ENCODE measurements at regions not wholly inside any gene's neighbourhood (a gene's known extent, or its start where the extent isn't known, plus 50 kb on each side); places are given as distances from the start of the nearest gene placed in this dataset.
"Not testable (repeated sequence)": the region's sequence is repeated elsewhere in the genome, so short reads cannot be mapped to it uniquely, and the experiment has no call there.

- in situ Hi-C loops (cut with MboI; ENCODE audit: low sequenced_read_pairs, unreplicated experiment): not testable (repeated sequence)
These were observed 63.2 kb upstream of the GARIN1A start for GRCh38 chr7:128608678-128609421.

GRCh38 chr7:128613366-128613765 lies 58.7 kb upstream of the GARIN1A start:
- DNase-seq (ENCODE audit: low spot score); in situ Hi-C loops (cut with MboI; ENCODE audit: low sequenced_read_pairs, unreplicated experiment): not testable (repeated sequence)

More at GRCh38 chr7:128608678-128609421, 63.2 kb upstream of the GARIN1A start:
- DNase-seq (ENCODE audit: low spot score): peak; percentile 3

GRCh38 chr7:128614812-128615211 lies 57.3 kb upstream of the GARIN1A start:
- DNase-seq (ENCODE audit: low spot score); in situ Hi-C loops (cut with MboI; ENCODE audit: low sequenced_read_pairs, unreplicated experiment): not testable (repeated sequence)

- in situ Hi-C loops (cut with MboI; ENCODE audit: low sequenced_read_pairs, unreplicated experiment); DNase-seq (ENCODE audit: low spot score): not testable (repeated sequence)
These were observed 55.3 kb upstream of the GARIN1A start for GRCh38 chr7:128616799-128617198.

All from GM13976 (cell line).